GM18909 (cell line): ENCODE measurements at regions not wholly inside any gene's neighbourhood (a gene's known extent, or its start where the extent isn't known, plus 50 kb on each side); places are given as distances from the start of the nearest gene placed in this dataset.
A peak's percentile ranks its signal among the peaks of the same experiment; 100 is the strongest.
"Not testable (repeated sequence)": the region's sequence is repeated elsewhere in the genome, so short reads cannot be mapped to it uniquely, and the experiment has no call there.

ENCODE experiments used
- ATAC-seq: cut with Tn5 transposase; IDR thresholded peaks from one replicate; pipeline ENCODE4 v1.9.1; 2021; ENCODE audit warnings: mild to moderate bottlenecking; ENCODE audit not compliant: unreplicated experiment, poor library complexity

DNA sequence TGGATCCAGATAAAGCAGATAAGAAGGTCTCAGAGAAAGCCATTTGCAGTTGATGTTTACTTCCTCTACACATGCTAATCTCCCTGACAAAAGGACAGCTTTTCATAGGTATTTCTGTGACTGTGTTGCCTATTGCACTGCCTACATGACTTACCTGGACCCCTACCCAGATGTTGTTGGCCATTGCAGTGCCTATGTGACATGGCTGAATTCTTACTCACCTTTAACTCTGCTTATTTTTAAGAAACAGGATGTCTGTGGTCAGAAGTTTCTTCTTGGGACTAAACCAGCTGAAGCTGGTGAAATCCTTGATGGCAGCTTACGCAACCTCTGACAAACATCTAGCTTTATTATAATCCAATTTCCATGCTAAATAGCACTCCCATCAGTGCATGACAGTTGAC is 50.7 kb downstream of the PPIAL4D start:
- not testable (repeated sequence) for ATAC-seq

DNA sequence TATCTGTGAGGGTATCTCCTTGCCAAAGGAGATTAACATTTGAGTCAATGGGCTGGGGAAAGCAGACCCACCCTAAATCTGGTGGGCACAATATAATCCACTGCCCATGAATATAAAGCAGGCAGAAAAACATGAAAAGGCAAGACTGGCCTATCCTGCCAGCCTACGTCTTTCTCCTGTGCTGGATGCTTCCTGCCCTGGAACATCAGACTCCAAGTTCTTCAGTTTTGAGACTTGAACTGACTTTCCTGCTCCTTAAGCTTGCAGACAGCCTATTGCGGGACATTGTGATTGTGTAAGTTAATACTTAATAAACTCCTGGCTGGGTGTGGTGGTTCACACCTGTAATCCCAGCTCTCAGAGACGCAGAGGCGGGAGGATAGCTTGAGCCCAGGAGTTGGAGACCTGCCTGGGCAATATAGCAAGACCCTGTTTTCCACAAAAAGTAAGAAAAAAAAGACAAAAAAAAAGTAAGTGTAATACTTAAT is 52.4 kb downstream of the PPIAL4D start:
- not testable (repeated sequence) for ATAC-seq

DNA sequence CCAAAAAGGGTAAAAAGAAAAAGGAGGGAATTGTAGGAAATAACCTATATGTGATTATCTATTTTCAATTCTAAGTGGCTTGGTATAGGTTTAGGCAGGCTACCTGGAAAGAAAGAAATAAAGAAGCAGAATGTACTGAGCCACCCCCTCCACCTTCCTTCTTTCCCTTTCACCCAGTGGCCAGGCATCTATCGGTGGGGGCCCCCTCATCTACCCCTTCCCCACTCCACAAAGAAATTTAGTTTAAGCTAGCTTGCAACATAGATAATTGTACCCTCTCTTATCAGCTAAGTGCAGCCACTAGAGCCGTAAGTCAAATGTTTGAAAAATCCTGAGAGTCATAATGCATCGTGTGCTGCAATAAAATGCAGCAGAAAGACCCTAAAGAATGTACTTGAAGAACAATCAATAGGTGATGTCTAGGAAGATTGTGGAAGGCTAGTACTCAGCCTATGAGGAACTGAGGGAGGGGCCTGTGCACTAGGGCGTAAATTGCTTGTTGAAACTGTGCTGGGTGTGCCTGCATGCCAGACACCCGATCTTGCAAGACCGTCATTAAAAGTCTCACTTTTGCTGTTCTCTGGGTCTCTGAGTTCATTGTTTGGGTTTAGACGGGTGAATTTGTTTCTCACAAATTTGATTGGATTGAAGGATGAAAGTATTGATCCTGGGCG is 53.0 kb downstream of the PPIAL4D start:
- not testable (repeated sequence) for ATAC-seq

DNA sequence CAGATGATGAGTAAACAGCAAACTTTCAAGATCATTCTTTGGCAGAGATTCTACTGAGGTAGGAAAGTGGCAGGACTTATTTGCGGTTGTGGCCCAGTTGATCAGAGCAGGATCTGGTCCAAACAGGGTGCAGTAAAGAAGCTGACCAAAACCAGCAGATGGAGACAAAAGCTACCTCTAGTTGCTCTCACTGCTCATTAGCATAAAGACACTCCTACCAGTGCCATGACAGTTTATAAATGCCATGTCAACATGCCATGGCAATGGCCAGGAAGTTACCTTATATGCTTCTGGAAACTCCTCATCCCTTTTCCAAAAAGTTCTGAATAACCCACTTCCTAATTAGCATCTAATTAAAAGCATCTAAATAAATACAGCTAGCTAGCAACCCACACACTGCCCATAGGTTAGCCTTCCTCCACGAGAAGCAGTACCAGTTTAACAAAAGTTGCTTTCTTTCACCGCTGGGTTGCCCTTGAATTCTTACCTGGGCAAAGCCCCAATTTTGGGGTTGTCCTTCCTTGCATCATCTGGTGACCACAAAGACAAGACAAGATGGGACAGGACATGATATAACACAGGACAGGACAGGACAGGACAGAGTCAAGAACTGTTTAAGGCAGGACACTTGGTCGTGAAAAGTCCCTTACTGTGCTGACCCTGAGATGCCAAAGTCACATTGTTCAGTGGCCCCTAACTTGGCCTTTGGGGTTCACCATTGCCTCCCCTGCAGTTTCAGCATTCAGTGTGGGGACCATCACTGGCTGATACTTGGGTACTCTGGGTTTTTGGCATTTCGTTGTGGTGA is 59.2 kb downstream of the PPIAL4D start:
- ATAC-seq = peak; percentile 50

DNA sequence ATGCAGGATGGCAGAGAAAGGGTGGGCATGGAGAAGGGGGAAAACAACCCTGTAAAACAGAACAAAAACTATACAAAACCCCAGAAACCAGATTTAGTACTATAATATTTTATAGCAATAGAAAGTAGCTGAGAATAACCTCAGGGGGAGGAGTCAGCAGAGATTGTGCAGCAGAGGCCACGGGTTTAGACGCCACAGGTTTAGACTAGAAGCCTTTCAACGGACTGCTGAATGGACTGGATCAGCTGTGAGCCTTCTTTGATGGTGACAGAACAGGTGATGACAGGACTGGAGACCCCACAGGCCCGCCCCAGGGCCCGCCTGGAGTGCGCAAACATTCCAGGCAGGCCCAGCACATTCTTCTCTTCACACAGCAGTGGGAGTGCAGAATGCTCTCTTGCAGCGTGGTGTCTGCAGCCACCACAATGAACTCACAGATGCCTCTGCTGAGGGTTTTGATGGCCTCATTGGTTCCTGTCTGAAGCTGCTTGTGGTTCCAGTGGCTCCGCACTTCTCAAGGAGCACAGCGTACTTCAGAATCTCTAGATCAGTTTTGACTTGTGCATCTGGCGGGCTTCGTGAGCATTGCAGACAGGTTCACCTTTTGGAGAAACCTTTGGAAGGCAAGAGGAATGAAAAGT is 65.6 kb downstream of the PPIAL4D start:
- ATAC-seq = not testable (repeated sequence)

DNA sequence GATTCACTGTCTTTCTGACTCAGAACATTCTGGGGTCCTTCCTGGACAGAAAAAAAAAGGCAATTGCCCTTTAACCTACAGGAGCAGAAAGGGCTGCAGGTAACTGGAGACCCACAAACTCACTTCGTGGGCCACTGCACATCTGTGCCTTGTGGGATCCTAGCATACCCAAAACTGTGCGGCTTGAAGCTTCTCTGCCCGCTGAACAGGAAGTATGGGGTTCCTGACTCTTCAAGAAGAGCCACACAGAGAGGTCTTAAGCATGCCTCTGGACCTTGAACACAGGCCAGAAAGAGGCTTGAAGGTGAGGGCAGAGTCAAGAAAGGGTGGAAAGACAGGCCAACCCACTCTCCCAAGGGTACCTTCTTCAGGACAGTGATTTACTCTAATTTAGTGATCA is 67.6 kb downstream of the PPIAL4D start:
- not testable (repeated sequence) for ATAC-seq

DNA sequence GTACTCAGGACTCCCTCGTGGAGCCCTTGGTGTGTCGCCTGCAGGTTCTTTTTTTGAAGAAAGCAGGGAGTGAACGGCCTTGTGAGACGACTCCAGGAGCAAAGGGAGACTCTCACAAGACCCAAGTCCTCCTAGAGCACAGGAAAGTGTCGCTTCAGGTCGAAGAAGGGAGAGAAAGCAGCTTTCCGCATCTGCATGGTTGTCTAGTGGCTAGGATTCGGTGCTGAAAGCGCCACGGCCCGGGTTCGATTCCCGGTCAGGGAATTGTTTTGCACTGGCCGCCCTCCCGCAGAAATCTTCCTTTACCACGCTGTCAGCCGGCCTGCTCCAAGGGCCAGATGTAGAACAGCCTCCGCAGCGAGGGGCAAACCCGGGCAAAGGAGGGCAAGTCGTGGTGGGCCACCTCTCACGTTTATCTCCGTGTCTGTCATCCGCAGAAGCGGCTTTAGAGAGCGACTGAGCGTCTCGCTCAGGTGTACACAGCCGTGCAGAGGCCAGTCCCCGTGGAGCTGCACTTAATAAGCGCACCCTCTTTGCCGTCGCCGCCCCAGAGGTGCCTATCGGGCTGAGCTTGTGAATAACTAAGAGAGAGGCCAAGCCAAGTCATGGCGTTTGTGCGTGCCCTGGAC is 72.6 kb downstream of the FAM72D start:
- ATAC-seq = not testable (repeated sequence)

DNA sequence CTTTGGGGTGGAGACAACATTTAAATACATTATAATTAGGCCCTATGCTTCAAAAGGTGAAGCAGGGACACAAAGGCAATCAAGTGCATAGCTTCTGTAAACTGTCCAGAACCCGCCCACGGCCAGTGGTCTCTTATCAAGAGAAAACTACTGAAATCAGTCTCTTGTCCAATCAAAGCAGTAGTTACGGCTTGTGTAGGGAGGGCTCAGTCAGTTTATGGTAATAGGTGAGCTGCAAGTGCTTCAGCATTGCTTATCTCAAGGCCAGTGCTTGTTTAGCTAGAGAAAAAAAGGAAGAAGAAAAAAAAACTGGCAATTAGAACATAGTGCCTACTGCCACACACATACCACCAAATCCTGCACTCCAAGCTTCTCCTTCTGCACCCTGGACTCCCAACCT is 68.6 kb downstream of the FAM72D start:
- not testable (repeated sequence) for ATAC-seq
